ENCODE measurements at regions not wholly inside any gene's neighbourhood (a gene's known extent, or its start where the extent isn't known, plus 50 kb on each side); places are given as distances from the start of the nearest gene placed in this dataset.

DNA sequence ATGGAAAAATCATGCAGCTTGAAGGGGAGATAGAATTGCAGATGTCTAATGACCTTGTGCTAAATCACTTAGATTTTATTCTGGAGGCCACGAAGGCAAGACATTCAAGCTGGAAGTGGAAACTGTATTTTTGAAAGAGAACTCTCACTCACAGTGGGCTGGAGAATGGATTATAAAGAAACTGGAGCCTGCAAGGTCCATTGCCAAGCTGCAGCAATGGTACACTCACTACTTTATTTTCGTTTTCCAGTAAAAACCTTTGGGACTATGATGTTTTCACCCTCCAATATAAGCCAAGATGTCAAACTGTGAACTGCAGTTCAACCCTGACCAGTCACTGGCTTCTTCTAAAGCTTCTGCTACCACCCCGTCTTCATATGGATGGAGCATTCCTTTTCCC is 62.0 kb downstream of the SKIDA1 start:
- no peak overlapping the region for H3K27ac Mint-ChIP-seq
- DNase-seq: no peak
- H3K4me3 Mint-ChIP-seq: no peak overlapping the region
- no peaks in the 10 kb centered on the region for H3K36me3 Mint-ChIP-seq (ENCODE audit: low read depth)
- TF ChIP-seq, protein P1, sequence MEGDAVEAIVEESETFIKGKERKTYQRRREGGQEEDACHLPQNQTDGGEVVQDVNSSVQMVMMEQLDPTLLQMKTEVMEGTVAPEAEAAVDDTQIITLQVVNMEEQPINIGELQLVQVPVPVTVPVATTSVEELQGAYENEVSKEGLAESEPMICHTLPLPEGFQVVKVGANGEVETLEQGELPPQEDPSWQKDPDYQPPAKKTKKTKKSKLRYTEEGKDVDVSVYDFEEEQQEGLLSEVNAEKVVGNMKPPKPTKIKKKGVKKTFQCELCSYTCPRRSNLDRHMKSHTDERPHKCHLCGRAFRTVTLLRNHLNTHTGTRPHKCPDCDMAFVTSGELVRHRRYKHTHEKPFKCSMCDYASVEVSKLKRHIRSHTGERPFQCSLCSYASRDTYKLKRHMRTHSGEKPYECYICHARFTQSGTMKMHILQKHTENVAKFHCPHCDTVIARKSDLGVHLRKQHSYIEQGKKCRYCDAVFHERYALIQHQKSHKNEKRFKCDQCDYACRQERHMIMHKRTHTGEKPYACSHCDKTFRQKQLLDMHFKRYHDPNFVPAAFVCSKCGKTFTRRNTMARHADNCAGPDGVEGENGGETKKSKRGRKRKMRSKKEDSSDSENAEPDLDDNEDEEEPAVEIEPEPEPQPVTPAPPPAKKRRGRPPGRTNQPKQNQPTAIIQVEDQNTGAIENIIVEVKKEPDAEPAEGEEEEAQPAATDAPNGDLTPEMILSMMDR (IDR thresholded peaks at IDR 0.05): no peak
- peaks cover 5% of the 10 kb centered on the region for H3K27me3 Mint-ChIP-seq (ENCODE audit: insufficient read depth)
- peaks cover 3% of the 10 kb centered on the region; the same call in 1 of the 2 replicates for H3K9me3 Mint-ChIP-seq
- peaks cover 7% of the 10 kb centered on the region for H3K4me1 Mint-ChIP-seq (ENCODE audit: low read depth)

DNA sequence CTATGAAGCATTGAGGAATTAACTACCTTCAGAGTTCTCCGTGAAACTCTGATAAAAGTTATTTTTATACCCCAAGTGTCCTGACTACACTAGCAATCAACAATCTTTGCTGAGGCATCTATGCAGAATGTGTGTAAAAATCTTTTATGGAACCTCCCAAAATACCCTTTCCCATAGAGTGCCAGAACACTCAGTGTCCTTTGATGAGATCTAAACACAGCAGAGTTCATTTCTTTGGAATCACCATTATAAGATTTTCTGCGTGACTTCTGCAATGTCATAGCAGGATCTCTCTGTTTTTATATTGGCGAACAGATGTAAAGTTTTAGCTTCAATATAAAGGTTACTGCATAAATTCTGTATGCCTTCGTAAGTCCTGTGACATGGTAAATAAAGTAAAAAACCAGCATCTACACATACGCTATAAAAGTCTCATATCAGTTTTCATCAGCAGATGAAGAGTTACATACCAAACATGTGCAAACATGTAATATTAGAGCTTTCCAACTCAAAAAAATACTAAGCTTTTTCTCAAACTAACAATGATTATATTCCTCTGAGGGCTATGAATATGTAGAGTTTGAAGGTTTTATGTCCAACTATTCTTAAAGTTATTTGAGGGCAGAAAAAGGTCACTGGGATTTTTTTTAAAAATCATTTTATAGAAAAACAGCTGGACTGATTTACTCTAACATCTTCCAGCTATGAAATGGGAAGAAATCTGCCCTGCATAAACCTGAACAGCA is 67.2 kb downstream of the SKIDA1 start:
- Mint-ChIP-seq H3K36me3 (ENCODE audit: low read depth) (no peaks in the 10 kb centered on the region; the same call in 1 of the 2 replicates), H3K4me1 (ENCODE audit: low read depth) (no peaks in the 10 kb centered on the region), H3K27ac (no peak overlapping the region), H3K27me3 (ENCODE audit: insufficient read depth) (peaks cover 15% of the 10 kb centered on the region), H3K9me3 (peaks cover 33% of the 10 kb centered on the region), H3K4me3 (no peak overlapping the region)
- no peak for DNase-seq
- TF ChIP-seq, protein P1 (IDR thresholded peaks at IDR 0.05): no peak

DNA sequence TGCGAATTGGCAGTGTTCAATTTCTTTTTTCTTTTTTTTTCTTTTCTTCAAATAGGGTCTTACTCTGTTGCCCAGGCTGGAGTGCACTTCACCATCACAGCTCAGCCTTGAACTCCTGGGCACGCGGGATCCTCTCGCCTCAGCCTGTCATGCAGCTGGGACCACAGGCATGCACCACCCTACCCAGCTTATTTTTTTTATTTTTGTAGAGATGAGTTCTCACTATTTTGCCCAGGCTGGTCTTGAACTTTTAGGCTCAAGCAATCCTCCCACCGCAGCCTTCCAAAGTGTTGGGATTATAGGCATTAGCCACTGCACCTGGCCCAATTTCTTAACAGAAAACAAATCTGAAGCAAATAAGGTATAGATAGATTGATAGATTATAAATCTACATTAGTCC is 69.3 kb downstream of the SKIDA1 start:
- Mint-ChIP-seq H3K27ac (no peak overlapping the region), H3K9me3 (peaks cover 33% of the 10 kb centered on the region), H3K4me3 (no peak overlapping the region), H3K36me3 (ENCODE audit: low read depth) (no peaks in the 10 kb centered on the region; the same call in 1 of the 2 replicates), H3K27me3 (ENCODE audit: insufficient read depth) (peaks cover 16% of the 10 kb centered on the region), H3K4me1 (ENCODE audit: low read depth) (no peaks in the 10 kb centered on the region)
- DNase-seq: no peak
- TF ChIP-seq, protein P1 (IDR thresholded peaks at IDR 0.05): no peak

DNA sequence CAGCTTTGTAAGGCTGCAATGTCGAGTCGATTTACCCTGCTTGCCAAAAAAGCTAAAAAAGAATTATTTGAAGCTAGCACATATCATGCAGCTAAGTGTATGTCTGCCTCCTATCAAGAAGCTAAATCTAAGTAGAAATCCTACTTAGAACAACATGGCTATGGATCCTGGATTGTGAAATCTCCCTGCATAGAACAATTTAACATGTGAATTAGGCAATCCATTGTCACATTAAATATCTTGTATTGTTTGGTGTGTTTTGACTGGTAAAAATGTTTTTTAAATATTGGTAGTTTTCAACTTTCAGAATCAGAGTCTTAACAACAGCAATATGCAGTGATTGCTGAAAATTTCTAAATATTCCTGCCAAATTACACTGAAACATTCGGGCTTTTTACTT is 73.3 kb downstream of the SKIDA1 start:
- peaks cover 30% of the 10 kb centered on the region for H3K9me3 Mint-ChIP-seq
- no peaks in the 10 kb centered on the region; the same call in 1 of the 2 replicates for H3K36me3 Mint-ChIP-seq (ENCODE audit: low read depth)
- H3K4me1 Mint-ChIP-seq (ENCODE audit: low read depth): no peaks in the 10 kb centered on the region
- H3K27ac Mint-ChIP-seq: no peak overlapping the region
- TF ChIP-seq, protein P1 (IDR thresholded peaks at IDR 0.05): no peak
- no peak overlapping the region for H3K4me3 Mint-ChIP-seq
- DNase-seq: no peak
- peaks cover 20% of the 10 kb centered on the region for H3K27me3 Mint-ChIP-seq (ENCODE audit: insufficient read depth)

DNA sequence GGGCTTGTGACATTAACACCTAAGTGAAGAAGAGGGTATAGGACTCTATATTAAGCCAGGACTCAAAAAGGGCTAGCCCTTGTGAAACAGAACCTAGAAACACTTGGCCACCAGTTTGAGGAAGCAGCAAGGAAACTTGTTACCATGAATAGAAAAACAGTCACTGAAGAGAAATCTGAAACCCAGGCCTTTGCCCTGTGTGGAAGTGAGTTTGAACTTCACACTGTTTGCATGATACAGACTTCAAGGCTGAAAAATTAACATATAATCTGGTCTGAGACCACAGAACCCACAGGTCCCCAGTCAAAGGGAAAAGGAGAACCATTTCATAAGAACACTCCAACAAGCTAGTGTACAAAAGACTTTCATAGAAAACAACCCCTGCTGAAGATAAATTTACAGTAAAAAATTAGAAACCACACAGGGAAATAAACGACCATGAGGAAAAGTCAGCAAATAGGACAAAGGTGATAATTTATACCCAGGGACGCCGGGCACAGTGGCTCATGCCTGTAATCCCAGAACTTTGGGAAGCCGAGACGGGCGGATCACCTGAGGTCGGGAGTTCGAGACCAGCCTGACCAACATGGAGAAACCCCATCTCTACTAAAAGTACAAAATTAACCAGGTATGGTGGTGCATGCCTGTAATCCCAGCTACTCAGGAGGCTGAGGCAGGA is 76.1 kb downstream of the SKIDA1 start:
- peaks cover 16% of the 10 kb centered on the region; the same call in 1 of the 2 replicates for H3K27me3 Mint-ChIP-seq (ENCODE audit: insufficient read depth)
- peaks cover 9% of the 10 kb centered on the region for H3K9me3 Mint-ChIP-seq
- no peak overlapping the region for H3K27ac Mint-ChIP-seq
- no peaks in the 10 kb centered on the region for H3K4me1 Mint-ChIP-seq (ENCODE audit: low read depth)
- no peak for DNase-seq
- no peaks in the 10 kb centered on the region; the same call in 1 of the 2 replicates for H3K36me3 Mint-ChIP-seq (ENCODE audit: low read depth)
- H3K4me3 Mint-ChIP-seq: no peak overlapping the region
- TF ChIP-seq, protein P1 (IDR thresholded peaks at IDR 0.05): no peak

Measured in HFFc6 (cell line).